ENCODE measurements at regions not wholly inside any gene's neighbourhood (a gene's known extent, or its start where the extent isn't known, plus 50 kb on each side); places are given as distances from the start of the nearest gene placed in this dataset.
"Not testable (repeated sequence)": the region's sequence is repeated elsewhere in the genome, so short reads cannot be mapped to it uniquely, and the experiment has no call there.

DNA sequence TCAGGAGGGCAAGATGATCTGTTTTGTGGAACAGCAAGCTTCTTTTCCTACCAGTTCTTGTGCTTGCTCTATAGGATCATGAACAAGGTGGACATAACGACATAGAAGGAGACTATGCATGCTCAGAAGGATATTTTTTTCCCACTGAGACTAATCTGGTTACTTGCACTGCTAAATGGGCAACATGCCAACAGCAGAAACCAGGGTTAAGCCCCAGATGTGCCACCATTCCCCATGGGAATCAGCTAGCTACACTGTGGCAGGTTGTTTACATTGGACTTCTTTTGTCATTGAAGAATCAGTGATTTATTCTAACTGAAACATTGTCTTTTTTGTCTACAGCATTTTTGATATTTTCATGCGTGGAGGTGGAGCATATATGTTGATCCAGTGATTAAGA, 165.6 kb downstream of the C4orf33 start:
- no peak for DNase-seq

DNA sequence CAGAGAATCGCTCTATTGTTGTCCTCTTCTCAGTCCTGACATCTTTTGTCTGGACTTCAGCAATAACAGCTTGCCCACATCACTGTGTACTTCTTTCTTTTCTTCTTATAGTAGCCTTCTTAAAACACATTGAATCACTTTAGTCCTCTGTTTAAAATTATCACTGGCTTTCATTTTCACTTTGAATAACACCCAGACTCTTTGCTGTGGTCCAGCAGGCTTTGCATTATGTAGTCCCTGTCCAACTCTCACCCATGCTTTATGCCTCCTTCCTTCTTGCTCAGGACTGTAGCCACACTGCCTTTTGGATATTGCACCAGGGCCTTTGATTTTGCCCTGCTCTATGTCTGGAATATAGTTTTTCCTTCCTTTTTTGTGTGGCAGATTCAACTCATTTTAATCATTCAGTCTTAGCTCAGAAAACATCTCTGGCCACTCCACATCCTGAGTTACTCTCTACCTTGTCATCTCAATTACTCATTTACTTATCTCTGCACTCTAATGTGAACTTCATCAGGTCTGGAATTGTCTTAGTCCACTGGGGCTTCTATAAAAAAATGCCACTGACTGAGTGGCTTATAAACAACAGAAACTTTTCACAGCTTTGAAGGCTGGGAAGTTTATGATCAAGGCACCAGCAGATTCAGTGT, 168.2 kb downstream of the C4orf33 start:
- DNase-seq, result no peak

DNA sequence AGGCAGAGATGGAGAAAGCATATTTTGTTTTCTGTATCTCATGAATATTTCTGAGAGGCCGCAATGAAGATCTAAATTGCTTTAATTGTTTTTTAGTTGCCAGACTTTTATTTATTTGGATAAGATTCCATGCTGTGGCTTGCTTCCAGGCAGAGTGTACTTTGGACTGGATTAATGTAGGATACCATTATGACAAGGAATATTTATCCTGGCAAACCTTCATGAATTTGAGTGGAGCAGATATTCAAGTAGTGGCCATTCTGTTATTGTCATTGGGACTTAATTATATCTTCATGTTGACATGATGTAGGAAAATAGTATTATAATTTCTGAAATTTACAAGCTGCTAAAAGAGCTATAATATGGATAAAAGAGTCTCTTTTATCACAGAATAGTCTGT, 182.9 kb downstream of the C4orf33 start:
- no peak for DNase-seq

DNA sequence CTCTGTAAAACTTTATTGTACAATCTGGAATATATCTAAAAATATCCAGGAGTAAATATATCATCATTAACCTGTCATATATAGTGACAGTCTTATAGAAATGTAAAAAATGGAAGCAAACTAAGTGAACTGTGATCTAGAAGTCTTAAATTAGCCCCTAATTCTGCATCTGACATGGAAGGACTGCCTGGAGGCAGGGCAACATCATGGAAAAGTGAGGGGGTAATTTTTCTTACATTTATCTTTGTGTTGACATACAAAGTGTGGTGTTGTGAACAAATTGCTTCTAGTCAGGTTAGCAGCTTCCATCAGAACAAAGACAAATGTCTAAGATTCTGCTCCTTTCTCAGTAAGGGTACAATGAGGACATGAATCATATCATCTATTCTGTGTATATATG, 186.3 kb downstream of the C4orf33 start:
- no peak for DNase-seq

DNA sequence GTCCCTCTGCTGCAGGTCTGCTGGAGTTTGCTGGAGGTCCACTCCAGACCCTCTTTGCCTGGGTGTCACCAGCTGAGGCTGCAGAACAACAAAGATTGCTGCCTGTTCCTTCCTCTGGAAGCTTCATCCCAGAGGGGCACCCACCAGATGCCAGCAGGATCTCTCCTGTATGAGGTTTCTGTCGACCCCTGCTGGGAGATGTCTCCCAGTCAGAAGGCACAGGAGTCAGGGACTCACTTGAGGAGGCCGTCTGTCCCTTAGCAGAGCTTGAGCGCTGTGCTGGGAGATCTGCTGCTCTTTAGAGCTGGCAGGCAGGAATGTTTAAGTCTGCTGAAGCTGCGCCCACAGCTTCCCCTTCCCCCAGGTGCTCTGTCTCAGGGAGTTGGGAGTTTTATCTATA, 196.2 kb downstream of the C4orf33 start:
- not testable (repeated sequence) for DNase-seq

DNA sequence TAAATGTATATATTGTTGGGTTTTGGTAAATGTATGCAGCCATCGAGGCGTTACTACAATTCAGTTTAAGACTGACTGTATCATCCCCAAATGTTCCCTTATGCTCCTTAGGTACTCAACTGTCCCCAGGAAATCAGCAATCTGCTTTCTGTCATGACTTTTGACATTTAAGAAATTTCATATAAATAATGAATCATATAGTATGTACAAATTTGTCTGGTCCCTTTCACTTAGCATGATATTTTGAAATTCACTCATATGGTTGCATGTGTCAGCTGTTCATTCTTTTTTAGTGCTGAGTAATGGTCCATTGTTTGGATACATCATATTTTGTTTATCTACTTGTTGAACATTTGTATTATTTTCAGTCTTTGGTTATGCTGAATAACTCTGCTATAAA, 218.8 kb downstream of the C4orf33 start:
- DNase-seq, result no peak

DNA sequence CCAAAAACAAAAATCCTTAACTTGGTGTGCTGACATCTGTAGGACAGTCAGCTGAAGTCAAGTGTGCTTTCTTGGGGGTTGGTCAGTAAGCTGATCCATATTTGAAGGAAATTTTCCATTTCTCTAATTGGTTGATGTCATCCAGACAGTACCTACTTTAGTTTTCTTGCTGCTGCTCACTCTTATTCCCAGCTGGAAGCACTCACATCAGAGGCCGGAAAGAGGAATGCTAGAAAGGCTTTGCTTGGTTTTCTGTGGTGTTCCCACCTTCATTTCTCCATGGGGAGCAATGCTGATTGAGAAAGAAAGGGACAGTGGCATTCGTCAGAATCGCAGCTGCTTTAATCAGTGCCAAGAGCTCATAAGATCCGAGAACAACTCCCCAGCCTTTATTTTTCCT, 227.0 kb downstream of the C4orf33 start:
- no peak for DNase-seq

DNA sequence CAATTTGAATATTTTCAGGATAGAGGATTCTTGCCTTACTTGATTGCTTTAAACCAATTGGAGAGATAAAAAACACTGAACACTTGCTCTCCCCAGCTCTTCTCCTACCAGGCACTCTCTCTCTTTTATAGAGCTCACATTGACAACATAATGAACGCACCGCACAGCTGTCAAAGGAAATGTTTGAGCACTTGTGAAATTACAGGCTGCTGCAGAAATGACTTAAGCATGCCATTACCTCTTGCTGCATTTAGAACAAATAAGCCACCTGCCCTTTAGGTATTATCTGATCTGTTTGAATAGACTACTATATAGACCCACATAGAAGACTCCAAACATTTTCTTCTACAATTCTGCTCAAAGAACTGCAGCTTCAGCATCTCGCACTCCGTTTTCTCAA, 227.7 kb downstream of the C4orf33 start:
- DNase-seq, result no peak

DNA sequence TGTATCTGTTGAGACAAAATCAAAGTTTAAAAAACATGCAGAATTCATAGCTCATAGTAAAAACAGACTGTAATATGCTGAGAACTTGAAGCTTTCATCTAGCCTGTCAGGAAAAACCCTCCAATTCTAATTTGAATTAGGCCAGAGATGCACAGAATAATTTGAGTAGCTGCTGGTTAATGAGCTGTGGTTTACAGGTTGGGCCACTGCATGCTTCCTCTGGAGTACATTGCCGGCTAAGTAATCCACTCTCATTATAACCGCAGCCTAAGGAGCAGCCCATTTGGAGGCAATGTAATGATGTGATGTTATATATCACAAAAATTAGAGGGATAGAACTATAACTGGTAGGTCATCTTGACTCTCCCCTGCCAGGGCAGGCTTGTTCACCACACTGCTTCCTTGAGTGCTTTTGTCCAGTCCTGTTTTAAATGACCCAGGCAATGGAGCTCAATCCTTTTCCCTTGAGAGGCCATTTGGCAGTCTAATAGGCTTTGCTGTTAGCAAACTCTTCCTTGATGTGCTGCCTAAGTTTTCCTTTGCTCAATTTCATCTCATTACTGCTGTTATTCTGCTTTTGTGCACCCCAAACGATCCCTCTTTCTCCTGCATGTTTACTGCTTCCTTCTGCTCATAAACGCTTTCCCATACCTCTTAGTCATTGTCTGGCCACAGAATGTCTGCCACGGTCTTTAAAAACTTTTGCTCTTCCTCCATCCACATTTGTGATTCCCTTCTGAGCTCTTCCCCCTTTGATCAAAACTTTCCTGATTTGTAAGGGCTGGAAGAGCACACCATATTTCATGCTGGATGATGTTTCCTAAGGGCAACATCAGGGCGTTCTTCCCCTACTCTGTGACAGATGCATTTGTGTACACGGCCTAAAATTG, 230.9 kb downstream of the C4orf33 start:
- no peak for DNase-seq

DNA sequence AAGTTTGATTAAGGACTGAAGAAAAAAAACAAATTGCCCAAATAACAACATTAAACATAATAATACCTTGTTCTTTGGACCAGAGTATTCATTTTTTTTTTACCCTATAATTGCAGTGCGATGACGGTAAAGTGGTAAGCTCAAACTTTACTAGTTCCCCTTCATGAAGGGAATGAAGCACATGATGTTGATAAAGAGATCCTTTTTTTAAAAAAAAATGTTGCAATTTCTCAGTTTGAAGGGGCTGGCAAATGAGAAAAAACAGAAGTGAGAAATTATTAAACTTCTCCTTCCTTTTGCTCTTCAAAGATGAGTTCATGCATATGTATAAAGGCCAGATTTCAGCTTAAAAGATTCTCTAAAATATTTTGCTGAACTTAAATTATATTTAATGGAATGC, 231.7 kb downstream of the C4orf33 start:
- no peak for DNase-seq

DNA sequence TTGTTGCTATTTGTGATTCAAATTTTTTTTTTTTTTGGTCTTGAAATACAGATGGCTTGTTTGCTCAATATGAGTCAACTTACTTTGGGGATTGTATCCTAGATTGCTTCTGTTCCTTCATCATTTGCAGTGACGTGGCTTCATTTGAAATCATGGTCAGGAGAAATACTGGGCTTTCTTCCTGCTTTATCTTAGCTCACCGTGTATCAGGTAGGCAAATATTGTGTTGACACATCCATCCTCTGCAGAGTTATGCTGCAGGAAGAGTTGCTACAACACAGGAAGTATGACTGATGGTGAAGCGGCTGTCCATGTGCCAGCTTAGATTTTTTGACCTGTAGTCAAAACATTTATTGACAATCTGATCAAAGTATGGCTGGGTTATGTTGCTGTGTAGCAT, 232.2 kb downstream of the C4orf33 start:
- DNase-seq, result no peak

DNA sequence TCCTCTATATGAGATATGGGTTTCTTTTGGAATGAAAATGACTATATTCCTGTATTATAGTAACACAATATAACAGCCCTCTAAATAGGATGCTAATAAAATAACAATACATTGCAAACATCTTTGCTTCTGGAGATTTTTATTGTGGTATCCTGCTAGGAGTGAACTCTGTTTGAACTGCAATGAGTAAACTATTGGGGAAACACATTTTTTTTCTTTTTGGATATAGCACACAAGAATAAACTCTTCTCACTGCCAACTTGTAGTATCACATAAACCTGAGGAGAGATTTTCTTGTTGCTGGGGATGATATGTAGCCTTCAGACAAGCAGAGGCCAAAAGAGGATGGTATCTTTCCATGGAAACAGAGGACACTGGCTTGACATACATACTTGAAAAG, 238.2 kb downstream of the C4orf33 start:
- DNase-seq, result no peak

DNA sequence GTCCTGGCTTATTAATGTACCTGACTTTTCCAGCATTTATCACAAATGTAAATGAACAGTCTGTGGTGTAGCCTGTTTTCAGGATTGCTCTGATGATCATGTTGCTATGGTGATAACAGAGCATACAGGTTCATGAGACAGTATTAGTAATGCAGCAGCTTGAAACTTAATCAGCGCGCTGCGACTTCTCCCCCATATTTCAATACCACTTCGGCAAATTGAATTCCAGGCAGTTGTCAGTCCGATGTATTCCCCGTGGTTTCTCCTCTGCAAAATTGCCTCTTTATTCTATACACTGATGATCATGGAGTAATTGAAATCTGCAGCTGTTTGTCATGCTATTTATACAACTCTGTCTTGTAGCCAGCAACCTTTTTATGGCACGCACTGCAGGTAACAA, 239.3 kb downstream of the C4orf33 start:
- no peak for DNase-seq

DNA sequence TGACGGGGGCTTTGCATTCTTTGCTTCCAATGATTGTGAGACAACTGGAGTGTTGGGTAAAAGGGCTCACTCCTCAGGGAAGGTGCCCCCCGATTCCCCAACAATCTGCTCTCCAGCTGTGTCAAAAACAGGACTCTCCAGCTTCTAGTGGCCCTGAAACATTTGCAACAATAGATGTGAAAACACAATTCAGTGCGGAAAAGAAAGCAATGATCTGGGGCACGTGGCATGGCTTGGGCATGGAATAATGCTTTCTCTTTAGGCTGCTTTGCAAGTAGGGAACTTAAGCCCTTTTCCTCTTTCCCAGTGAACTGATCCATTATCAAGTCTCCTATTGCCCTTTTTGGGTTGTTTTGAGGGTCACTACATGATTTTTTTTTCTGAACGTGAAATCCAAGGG, 239.9 kb downstream of the C4orf33 start:
- DNase-seq, result no peak

DNA sequence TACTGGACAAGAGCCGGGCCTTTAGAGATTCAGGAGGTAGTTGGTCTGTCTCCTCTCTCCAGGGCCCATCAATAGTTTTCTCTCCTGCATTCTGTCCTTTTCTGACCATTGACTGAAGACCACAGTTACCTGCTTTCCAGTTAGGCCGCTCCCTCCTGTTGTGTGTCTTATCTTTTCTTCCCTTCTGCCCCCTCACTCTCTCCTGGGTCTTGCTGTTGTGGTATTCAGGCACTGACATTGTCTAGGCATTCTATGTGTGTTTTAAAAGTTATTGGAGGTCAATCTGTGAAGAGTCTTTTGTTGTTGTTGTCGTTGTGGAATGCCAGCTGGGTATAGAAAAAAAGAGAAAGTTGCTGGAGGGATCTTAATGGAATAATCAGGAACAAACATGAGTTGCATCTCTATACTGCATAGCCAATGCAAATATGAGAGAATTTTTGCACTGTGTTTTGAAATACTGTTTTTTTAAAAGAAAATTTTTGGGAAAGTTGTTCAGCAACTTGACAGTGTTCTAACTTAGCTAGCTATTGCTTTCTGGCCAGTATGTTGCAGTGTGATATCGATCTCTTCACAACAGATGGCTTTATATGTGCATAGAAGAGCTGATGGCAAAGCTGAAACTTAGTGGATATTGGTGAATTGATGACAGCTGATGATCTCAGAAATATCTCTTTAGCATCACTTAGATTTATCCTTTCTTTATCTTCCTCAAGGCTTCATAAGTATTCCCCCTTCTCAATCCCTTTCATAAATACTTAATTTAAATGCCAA, 240.7 kb downstream of the C4orf33 start:
- DNase-seq, result no peak

DNA sequence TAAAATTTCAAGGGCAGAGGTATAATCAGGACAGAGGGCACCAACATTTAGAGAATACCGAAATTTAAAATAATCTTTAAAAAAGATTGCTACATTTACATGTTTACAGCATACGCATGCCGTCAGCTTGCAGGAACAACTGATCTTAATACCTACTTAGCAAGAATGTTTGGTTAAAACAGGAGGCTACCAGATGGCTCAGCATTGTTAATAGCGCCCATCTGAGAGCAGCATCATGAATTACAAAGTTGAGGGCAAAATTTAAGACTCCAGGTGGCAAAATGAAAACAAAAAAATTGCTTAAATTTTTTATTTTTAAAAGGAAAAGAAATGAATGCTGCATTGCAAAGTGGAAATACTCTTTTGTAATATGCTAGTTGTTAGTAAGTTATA, 241.3 kb downstream of the C4orf33 start:
- no peak for DNase-seq

DNA sequence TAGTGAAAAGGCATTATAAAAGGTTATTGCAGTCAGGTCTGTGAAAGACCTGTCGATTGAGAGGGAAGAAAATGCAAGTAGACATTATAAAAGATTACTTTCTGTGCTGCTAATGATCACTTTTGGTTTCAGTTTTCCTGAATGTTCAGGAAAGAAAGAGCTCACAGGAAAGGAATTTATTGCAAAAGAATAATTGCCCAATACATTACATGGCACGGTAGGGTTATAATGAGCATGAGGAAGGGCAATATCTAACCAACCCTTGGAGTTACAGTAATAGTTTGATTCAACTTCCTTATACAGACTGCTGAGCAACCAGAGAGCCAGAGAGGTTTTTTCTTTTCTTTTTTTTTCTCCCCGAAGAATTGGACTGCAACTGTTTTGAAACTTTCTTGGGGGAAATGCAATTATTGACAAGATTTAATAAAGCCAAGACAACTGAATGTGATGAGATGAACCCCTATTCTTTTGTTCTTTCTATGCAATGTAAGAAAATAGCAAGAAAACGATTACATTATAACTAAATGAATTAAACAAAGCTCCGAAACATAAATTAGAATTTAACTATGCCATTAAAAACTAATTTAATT, 247.0 kb downstream of the C4orf33 start:
- DNase-seq, result no peak

DNA sequence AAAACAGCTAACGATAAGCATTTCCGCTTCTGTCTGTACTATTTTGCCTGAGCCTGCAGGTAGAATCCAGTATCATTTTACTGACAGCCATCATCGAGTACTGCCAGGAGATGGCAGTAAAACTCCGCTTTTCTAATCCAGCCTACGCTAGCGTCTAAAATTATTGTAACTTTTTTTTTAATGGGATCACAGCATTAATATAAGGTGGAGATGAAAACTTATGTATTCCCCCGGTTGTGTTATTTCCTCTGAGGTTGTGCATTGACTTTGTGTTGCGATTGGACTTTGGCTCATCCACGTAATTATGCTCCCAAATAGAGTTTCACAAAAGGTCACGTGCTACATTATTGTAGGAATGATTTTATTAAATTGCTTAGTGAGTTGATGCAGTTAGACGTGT, 248.1 kb downstream of the C4orf33 start:
- peak; percentile 42 for DNase-seq

DNA sequence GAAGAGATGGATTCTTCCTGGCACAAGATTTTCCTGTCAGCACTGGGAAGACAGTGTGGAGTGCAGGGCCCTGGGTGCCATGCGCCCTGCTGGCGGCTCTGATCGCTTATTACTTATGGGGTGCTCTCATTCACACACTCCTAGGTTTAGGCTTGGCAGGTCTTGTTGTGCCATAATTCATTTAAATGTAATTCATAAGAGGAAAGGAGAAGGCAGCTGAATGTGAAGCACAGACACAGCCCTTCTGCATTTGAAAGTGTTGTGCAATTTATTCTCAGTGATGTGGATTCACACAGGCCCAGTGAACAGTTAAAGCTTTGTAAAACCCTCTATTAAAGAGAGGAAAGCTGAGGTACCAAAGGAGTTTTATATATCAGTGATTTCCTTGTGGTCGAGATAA, 249.7 kb downstream of the C4orf33 start:
- no peak for DNase-seq

DNA sequence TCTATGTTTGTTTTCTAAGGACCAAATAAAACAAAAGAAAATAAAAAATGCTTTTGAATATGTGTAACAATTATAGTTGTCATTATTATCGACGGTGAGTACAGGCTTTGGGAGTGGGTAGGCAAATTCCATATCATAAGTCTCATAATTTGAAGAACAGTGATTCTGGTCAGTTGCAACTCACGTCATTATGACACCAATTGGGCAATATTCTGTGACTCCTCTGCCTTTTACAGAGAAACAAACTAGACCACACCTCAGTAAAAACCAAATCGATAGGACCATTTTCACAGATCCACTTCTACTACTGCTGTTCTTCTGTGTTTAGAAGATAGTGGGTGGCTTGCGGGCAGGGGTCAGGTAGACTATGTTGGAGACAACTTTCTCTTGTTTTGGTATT, 250.1 kb downstream of the C4orf33 start:
- no peak for DNase-seq

DNA sequence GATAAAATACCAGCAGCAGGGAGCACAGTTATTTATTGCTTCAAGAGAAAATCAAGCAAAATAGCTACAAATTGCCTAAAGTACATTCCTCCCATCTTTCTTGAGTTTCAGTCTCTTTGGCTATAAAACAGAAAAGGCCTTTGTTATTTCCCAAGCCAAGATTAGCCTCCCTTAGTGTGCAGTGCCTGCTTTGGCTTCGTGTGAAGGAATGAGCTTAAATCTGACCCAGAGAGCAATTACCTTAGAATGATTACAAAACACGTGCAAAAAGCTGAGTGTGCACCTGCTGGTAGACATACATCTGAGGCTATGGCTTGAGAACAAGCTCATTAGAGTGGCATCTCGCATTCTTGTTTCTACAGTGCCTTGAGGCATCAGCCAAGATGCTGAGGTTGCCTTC, 250.8 kb downstream of the C4orf33 start:
- DNase-seq, result no peak

DNA sequence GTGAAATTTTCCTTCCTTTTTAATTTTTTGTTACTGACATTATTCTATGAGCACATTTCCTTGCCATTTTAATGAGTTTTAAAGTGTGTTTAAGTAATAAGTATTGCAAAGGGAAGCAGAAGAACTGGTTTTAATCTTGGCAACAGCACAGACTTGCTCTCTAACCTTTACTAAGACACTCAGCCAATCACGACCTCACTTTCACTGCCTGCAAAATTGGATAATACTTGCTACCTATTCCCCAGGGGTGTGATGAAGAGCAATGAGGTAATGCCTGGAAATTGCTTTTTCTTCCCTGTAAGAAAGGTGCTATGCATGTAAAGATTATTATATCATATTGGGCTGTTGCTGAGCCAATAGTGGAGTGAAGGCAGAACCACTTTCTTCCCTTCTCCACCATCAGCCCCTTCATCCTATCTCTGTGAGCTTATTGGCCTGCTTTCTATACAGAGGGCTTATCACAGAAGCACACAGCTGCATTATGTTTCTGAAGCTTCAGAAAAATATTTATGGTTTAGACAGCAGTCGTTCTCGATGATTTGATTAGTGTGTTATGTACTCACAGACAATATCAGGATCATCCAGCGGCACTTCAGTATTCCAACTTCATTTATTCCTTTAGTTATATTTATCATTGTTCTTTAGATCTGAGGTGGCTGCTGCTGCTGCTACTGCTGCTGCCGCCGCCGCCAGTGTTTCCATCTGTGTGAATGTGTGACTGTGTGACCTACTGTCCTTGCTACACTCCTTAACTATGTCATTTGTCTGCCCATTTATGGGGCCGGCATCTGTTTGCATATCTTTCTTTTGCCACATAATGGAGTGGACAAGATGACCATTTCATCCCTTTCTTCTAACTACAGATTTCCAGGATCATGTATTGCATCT, 255.1 kb downstream of the C4orf33 start:
- DNase-seq, result no peak

Measured in RPMI8226 (cell line).